ENCODE measurements at regions not wholly inside any gene's neighbourhood (a gene's known extent, or its start where the extent isn't known, plus 50 kb on each side); places are given as distances from the start of the nearest gene placed in this dataset.

DNA sequence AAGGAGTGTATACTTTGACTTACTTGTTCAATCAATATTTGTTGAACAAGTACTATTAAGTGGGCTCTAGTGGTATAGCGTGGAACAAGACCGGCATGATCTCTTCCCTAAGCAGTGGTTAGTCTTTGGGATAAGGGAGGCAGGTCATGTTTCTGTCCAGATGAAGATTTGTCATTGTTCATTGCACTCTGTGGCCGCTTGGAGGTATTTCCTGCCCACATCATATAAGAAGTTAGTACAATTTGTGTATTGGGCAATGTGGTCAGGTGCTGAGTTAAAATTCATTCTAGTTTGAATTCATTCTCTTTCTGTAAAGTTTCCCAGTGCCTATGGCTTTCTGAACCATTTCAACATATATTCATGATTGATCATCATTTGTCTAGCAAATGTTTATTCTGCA lies 101.1 kb upstream of the SHISA3 start:
- Mint-ChIP-seq H3K27me3 (ENCODE audit: low read depth) (peaks cover 13% of the 10 kb centered on the region), H3K36me3 (no peaks in the 10 kb centered on the region), H3K9me3 (no peaks in the 10 kb centered on the region), H3K27ac (no peak overlapping the region), H3K4me3 (no peak overlapping the region), H3K4me1 (peaks cover 65% of the 10 kb centered on the region)
- DNase-seq (ENCODE audit: low spot score) (no peak), ATAC-seq (no peak)
- POLR2A ChIA-PET: no interaction called here
- TF ChIP-seq ZNF232 (CRISPR knock-in tag; IDR thresholded peaks at IDR 0.05): no peak
- TF ChIP-seq, protein P1, sequence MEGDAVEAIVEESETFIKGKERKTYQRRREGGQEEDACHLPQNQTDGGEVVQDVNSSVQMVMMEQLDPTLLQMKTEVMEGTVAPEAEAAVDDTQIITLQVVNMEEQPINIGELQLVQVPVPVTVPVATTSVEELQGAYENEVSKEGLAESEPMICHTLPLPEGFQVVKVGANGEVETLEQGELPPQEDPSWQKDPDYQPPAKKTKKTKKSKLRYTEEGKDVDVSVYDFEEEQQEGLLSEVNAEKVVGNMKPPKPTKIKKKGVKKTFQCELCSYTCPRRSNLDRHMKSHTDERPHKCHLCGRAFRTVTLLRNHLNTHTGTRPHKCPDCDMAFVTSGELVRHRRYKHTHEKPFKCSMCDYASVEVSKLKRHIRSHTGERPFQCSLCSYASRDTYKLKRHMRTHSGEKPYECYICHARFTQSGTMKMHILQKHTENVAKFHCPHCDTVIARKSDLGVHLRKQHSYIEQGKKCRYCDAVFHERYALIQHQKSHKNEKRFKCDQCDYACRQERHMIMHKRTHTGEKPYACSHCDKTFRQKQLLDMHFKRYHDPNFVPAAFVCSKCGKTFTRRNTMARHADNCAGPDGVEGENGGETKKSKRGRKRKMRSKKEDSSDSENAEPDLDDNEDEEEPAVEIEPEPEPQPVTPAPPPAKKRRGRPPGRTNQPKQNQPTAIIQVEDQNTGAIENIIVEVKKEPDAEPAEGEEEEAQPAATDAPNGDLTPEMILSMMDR (IDR thresholded peaks at IDR 0.05): no peak
- no peak for TF ChIP-seq GRHL2 (CRISPR knock-in tag; IDR thresholded peaks at IDR 0.05; ENCODE audit: insufficient replicate concordance, severe bottlenecking)
- TF ChIP-seq, protein P2, sequence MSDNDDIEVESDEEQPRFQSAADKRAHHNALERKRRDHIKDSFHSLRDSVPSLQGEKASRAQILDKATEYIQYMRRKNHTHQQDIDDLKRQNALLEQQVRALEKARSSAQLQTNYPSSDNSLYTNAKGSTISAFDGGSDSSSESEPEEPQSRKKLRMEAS (CRISPR knock-in tag; IDR thresholded peaks at IDR 0.05): no peak
- TF ChIP-seq, protein P3, sequence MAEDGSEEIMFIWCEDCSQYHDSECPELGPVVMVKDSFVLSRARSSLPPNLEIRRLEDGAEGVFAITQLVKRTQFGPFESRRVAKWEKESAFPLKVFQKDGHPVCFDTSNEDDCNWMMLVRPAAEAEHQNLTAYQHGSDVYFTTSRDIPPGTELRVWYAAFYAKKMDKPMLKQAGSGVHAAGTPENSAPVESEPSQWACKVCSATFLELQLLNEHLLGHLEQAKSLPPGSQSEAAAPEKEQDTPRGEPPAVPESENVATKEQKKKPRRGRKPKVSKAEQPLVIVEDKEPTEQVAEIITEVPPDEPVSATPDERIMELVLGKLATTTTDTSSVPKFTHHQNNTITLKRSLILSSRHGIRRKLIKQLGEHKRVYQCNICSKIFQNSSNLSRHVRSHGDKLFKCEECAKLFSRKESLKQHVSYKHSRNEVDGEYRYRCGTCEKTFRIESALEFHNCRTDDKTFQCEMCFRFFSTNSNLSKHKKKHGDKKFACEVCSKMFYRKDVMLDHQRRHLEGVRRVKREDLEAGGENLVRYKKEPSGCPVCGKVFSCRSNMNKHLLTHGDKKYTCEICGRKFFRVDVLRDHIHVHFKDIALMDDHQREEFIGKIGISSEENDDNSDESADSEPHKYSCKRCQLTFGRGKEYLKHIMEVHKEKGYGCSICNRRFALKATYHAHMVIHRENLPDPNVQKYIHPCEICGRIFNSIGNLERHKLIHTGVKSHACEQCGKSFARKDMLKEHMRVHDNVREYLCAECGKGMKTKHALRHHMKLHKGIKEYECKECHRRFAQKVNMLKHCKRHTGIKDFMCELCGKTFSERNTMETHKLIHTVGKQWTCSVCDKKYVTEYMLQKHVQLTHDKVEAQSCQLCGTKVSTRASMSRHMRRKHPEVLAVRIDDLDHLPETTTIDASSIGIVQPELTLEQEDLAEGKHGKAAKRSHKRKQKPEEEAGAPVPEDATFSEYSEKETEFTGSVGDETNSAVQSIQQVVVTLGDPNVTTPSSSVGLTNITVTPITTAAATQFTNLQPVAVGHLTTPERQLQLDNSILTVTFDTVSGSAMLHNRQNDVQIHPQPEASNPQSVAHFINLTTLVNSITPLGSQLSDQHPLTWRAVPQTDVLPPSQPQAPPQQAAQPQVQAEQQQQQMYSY (CRISPR knock-in tag; IDR thresholded peaks at IDR 0.05): no peak
- TF ChIP-seq ZNF138 (CRISPR knock-in tag; conservative IDR thresholded peaks at IDR 0.05): no peak
- no peak for TF ChIP-seq TP53 (CRISPR knock-in tag; IDR thresholded peaks at IDR 0.05)
- no peak for TF ChIP-seq PRRX2 (CRISPR knock-in tag; IDR thresholded peaks at IDR 0.05)
- TF ChIP-seq, protein P4, sequence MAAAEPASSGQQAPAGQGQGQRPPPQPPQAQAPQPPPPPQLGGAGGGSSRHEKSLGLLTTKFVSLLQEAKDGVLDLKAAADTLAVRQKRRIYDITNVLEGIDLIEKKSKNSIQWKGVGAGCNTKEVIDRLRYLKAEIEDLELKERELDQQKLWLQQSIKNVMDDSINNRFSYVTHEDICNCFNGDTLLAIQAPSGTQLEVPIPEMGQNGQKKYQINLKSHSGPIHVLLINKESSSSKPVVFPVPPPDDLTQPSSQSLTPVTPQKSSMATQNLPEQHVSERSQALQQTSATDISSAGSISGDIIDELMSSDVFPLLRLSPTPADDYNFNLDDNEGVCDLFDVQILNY (CRISPR knock-in tag; IDR thresholded peaks at IDR 0.05): no peak
- no peak for TF ChIP-seq ZBTB21 (CRISPR knock-in tag; IDR thresholded peaks at IDR 0.05; ENCODE audit: borderline replicate concordance)
- no peak for TF ChIP-seq ESRRA (CRISPR knock-in tag; IDR thresholded peaks at IDR 0.05; ENCODE audit: borderline replicate concordance)
- TF ChIP-seq GTF2I (CRISPR knock-in tag; conservative IDR thresholded peaks at IDR 0.05): no peak
- TF ChIP-seq OVOL2 (CRISPR knock-in tag; IDR thresholded peaks at IDR 0.05; ENCODE audit: borderline replicate concordance): no peak
- TF ChIP-seq NFE2L1 (CRISPR knock-in tag; IDR thresholded peaks at IDR 0.05): no peak
- TF ChIP-seq ATF1 (CRISPR knock-in tag; IDR thresholded peaks at IDR 0.05): no peak
- no peak for TF ChIP-seq IRF2 (CRISPR knock-in tag; IDR thresholded peaks at IDR 0.05; ENCODE audit: borderline replicate concordance, low read depth)
- TF ChIP-seq ETV6 (CRISPR knock-in tag; IDR thresholded peaks at IDR 0.05): no peak
- TF ChIP-seq, protein P5, sequence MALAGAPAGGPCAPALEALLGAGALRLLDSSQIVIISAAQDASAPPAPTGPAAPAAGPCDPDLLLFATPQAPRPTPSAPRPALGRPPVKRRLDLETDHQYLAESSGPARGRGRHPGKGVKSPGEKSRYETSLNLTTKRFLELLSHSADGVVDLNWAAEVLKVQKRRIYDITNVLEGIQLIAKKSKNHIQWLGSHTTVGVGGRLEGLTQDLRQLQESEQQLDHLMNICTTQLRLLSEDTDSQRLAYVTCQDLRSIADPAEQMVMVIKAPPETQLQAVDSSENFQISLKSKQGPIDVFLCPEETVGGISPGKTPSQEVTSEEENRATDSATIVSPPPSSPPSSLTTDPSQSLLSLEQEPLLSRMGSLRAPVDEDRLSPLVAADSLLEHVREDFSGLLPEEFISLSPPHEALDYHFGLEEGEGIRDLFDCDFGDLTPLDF (CRISPR knock-in tag; IDR thresholded peaks at IDR 0.05): no peak
- CTCF ChIA-PET: no interaction called here

DNA sequence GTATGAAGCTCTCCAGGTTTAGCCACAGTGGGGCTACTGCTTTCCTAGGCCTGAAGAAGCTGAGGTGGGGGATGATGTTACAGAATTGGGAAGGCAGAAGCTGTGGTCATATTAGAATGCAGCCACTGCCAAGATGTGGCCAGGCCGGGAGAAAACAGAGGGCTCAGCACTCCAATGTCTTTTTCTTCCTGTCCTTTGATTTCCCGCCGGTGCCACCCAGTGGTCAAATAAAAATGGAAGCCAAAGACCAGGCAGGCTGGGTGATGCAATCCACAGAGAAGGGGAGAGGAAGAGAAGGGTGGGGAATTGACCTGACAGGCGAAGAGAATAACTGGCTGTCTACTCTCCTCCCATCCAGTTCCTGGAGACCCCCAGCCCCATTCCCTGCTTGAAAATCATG lies 94.9 kb upstream of the SHISA3 start:
- ChIA-PET POLR2A (no interaction called here), CTCF (interaction anchor here (0.8 to 1.2 kb wide), 2 partner anchors 20 to 22 kb away, joined by 3 read pairs; no protein-coding TSS in a partner anchor)
- no peak overlapping the region for H3K4me3 Mint-ChIP-seq
- no peaks in the 10 kb centered on the region for H3K36me3 Mint-ChIP-seq
- ATAC-seq (peak; percentile 89), DNase-seq (ENCODE audit: low spot score) (peak; percentile 71)
- peaks cover 7% of the 10 kb centered on the region; the same call in 1 of the 2 replicates for H3K27me3 Mint-ChIP-seq (ENCODE audit: low read depth)
- no peak overlapping the region for H3K27ac Mint-ChIP-seq
- peaks cover 35% of the 10 kb centered on the region for H3K4me1 Mint-ChIP-seq
- no peaks in the 10 kb centered on the region for H3K9me3 Mint-ChIP-seq
- TF ChIP-seq RELA (CRISPR knock-in tag; IDR thresholded peaks at IDR 0.05; ENCODE audit: borderline replicate concordance) (no peak), FOXP1 (CRISPR knock-in tag; IDR thresholded peaks at IDR 0.05; ENCODE audit: borderline replicate concordance) (no peak), CREM (CRISPR knock-in tag; IDR thresholded peaks at IDR 0.05) (no peak), GABPB1 (CRISPR knock-in tag; IDR thresholded peaks at IDR 0.05) (peak; percentile 98), IRF2 (CRISPR knock-in tag; IDR thresholded peaks at IDR 0.05; ENCODE audit: borderline replicate concordance, low read depth) (no peak), SP1 (CRISPR knock-in tag; conservative IDR thresholded peaks at IDR 0.05) (no peak), TCF7 (CRISPR knock-in tag; IDR thresholded peaks at IDR 0.05; ENCODE audit: low read depth) (no peak), NFYB (CRISPR knock-in tag; conservative IDR thresholded peaks at IDR 0.05; ENCODE audit: low read depth) (no peak), GRHL2 (CRISPR knock-in tag; IDR thresholded peaks at IDR 0.05; ENCODE audit: insufficient replicate concordance, severe bottlenecking) (no peak), SMAD4 (CRISPR knock-in tag; IDR thresholded peaks at IDR 0.05) (no peak), NR3C1 (CRISPR knock-in tag; conservative IDR thresholded peaks at IDR 0.05; ENCODE audit: low read depth) (no peak), ESRRA (CRISPR knock-in tag; IDR thresholded peaks at IDR 0.05; ENCODE audit: borderline replicate concordance) (no peak)
- TF ChIP-seq, protein P6, sequence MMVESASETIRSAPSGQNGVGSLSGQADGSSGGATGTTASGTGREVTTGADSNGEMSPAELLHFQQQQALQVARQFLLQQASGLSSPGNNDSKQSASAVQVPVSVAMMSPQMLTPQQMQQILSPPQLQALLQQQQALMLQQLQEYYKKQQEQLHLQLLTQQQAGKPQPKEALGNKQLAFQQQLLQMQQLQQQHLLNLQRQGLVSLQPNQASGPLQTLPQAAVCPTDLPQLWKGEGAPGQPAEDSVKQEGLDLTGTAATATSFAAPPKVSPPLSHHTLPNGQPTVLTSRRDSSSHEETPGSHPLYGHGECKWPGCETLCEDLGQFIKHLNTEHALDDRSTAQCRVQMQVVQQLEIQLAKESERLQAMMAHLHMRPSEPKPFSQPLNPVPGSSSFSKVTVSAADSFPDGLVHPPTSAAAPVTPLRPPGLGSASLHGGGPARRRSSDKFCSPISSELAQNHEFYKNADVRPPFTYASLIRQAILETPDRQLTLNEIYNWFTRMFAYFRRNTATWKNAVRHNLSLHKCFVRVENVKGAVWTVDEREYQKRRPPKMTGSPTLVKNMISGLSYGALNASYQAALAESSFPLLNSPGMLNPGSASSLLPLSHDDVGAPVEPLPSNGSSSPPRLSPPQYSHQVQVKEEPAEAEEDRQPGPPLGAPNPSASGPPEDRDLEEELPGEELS (CRISPR knock-in tag; IDR thresholded peaks at IDR 0.05): no peak

Measured in WTC11 (cell line).